Keratinocyte (primary cell): ENCODE measurements at regions not wholly inside any gene's neighbourhood (a gene's known extent, or its start where the extent isn't known, plus 50 kb on each side); places are given as distances from the start of the nearest gene placed in this dataset.

Source experiments
- DNase-seq: peaks from one replicate; pipeline ENCODE4 v3.0.0-alpha.2; 2011; ENCODE audit warnings: low read depth, missing footprints, low spot score
- FAIRE-seq: peaks from 2 replicates; lab custom pipeline; 2011; peaks lifted over from hg19 to GRCh38; lab: Jason Lieb, UNC
- H2AFZ ChIP-seq: 2 replicates; pipeline ENCODE4 v1.6.0; 2012; ENCODE audit warnings: low read length, control low read depth, inconsistent platforms; ENCODE audit not compliant: control insufficient read depth
- H3K27ac ChIP-seq: 2 replicates; pipeline ENCODE4 v1.5.1; 2011; ENCODE audit warnings: low read length; ENCODE audit not compliant: control insufficient read depth, insufficient read depth
- H3K27me3 ChIP-seq: 3 replicates; pipeline ENCODE4 v1.6.0; 2011; ENCODE audit warnings: low read length; ENCODE audit not compliant: control insufficient read depth, insufficient read depth; ENCODE audit errors: extremely low read depth
- H3K36me3 ChIP-seq, 2 experiments: 2 replicates in 1 of 2; 3 replicates in 1 of 2; pipeline ENCODE4 v1.5.1; 2011; ENCODE audit warnings: low read length in 2 of 2, mild to moderate bottlenecking in 1 of 2; ENCODE audit not compliant: control insufficient read depth in 2 of 2, insufficient read depth in 2 of 2; ENCODE audit errors: extremely low read depth in 1 of 2
- H3K4me1 ChIP-seq: 3 replicates; pipeline ENCODE4 v1.5.1; 2011; ENCODE audit warnings: low read length; ENCODE audit not compliant: control insufficient read depth, insufficient read depth; ENCODE audit errors: extremely low read depth
- H3K4me2 ChIP-seq: 3 replicates; pipeline ENCODE4 v1.6.0; 2011; ENCODE audit warnings: low read depth, low read length; ENCODE audit not compliant: control insufficient read depth, insufficient read depth; ENCODE audit errors: extremely low read depth
- H3K4me3 ChIP-seq, 3 experiments: fragments of 200-600 bp in 1 of 3; sonication (generic) in 1 of 3; 2 replicates in 2 of 3; 3 replicates in 1 of 3; pipeline ENCODE4 v1.5.1; 2011 to 2016; ENCODE audit warnings: low read length in 3 of 3, mild to moderate bottlenecking in 3 of 3, control low read depth in 2 of 3, inconsistent platforms in 1 of 3, low read depth in 1 of 3, mixed read lengths in 1 of 3, mixed run types in 1 of 3, moderate library complexity in 1 of 3; ENCODE audit not compliant: control insufficient read depth in 2 of 3, insufficient read depth in 2 of 3; ENCODE audit errors: extremely low read depth in 1 of 3
- H3K79me2 ChIP-seq: 2 replicates; pipeline ENCODE4 v1.6.0; 2012; ENCODE audit warnings: low read length; ENCODE audit not compliant: control insufficient read depth, insufficient read depth
- H3K9ac ChIP-seq: 3 replicates; pipeline ENCODE4 v1.6.0; 2011; ENCODE audit warnings: low read length; ENCODE audit not compliant: control insufficient read depth, insufficient read depth; ENCODE audit errors: extremely low read depth
- H3K9me1 ChIP-seq: 3 replicates; pipeline ENCODE4 v1.6.0; 2011; ENCODE audit warnings: low read length; ENCODE audit not compliant: control insufficient read depth, insufficient read depth; ENCODE audit errors: extremely low read depth
- H3K9me3 ChIP-seq: 2 replicates; pipeline ENCODE4 v1.5.1; 2012; ENCODE audit warnings: low read depth, low read length; ENCODE audit not compliant: control insufficient read depth
- H4K20me1 ChIP-seq: 3 replicates; pipeline ENCODE4 v1.6.0; 2011; ENCODE audit warnings: low read length; ENCODE audit not compliant: control insufficient read depth, insufficient read depth; ENCODE audit errors: extremely low read depth
- EZH2 ChIP-seq: IDR thresholded peaks from one replicate; pipeline ENCODE4 v1.6.1; 2012; ENCODE audit warnings: inconsistent platforms, mild to moderate bottlenecking, low read length, moderate library complexity
- dilution Hi-C: fragments of 300-500 bp; cut with MboI; formaldehyde crosslinking; loops from one replicate; pipeline ENCODE4 v1.7.0; 2020; ENCODE audit warnings: low sequenced_read_pairs; ENCODE audit not compliant: extremely low pct_ligation_motif_present
- TF ChIP-seq, protein P1 (sequence below), 3 experiments: IDR thresholded peaks in 1 of 3; conservative IDR thresholded peaks in 1 of 3; optimal IDR thresholded peaks in 1 of 3; 2 replicates in 2 of 3; 3 replicates in 1 of 3; pipeline versions ENCODE3 to v1.5.1; 2011; ENCODE audit warnings: low read length in 3 of 3, mild to moderate bottlenecking in 3 of 3, moderate library complexity in 2 of 3, control low read depth in 1 of 3, inconsistent platforms in 1 of 3; ENCODE audit not compliant: insufficient read depth in 2 of 3; ENCODE audit errors: extremely low read depth in 1 of 3

DNA sequence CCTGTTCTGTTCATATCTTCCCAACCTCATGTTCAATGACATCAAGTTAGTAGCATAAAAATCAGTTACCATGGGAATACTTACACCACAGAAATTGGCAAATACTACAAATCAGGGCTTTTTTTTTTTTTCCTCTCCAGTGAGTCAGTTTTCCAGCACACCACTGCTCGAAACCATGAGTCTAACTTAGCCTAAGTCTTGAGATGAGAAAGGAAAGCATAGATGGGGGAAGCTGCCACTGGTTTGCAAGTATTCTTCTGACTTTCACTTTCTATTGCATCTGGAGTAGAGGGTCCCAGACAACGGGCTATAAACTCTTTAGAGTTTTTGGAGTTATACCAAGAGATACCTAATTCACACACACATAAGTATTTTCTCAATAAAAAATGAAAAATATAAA lies 416.1 kb upstream of the LMCD1 start:
- no peaks in the 10 kb centered on the region for H3K36me3 ChIP-seq
- no peaks in the 10 kb centered on the region for H4K20me1 ChIP-seq
- no peak overlapping the region for H2AFZ ChIP-seq
- H3K4me3 ChIP-seq: no peak overlapping the region
- no peak for TF ChIP-seq EZH2
- TF ChIP-seq, protein P1, sequence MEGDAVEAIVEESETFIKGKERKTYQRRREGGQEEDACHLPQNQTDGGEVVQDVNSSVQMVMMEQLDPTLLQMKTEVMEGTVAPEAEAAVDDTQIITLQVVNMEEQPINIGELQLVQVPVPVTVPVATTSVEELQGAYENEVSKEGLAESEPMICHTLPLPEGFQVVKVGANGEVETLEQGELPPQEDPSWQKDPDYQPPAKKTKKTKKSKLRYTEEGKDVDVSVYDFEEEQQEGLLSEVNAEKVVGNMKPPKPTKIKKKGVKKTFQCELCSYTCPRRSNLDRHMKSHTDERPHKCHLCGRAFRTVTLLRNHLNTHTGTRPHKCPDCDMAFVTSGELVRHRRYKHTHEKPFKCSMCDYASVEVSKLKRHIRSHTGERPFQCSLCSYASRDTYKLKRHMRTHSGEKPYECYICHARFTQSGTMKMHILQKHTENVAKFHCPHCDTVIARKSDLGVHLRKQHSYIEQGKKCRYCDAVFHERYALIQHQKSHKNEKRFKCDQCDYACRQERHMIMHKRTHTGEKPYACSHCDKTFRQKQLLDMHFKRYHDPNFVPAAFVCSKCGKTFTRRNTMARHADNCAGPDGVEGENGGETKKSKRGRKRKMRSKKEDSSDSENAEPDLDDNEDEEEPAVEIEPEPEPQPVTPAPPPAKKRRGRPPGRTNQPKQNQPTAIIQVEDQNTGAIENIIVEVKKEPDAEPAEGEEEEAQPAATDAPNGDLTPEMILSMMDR (optimal IDR thresholded peaks at IDR 0.05 in 1 of 3, IDR thresholded peaks at IDR 0.05 in 1 of 3, conservative IDR thresholded peaks at IDR 0.05 in 1 of 3; ENCODE audit: extremely low read depth in 1 of 3, insufficient read depth in 2 of 3, low read length in 3 of 3): no peak
- H3K79me2 ChIP-seq: no peaks in the 10 kb centered on the region
- no peak overlapping the region for H3K4me2 ChIP-seq
- H3K4me1 ChIP-seq: no peaks in the 10 kb centered on the region
- no peaks in the 10 kb centered on the region for H3K9me1 ChIP-seq
- FAIRE-seq (no peak), DNase-seq (no peak)
- dilution Hi-C loops: no loop called here
- no peak overlapping the region for H3K27ac ChIP-seq
- H3K9ac ChIP-seq: no peak overlapping the region
- no peaks in the 10 kb centered on the region for H3K27me3 ChIP-seq
- H3K9me3 ChIP-seq: no peaks in the 10 kb centered on the region

- Histone ChIP-seq H3K27ac (no peak overlapping the region), H4K20me1 (no peaks in the 10 kb centered on the region), H3K9me1 (no peaks in the 10 kb centered on the region), H3K9ac (no peak overlapping the region), H3K27me3 (no peaks in the 10 kb centered on the region), H2AFZ (no peak overlapping the region), H3K4me3 (no peak overlapping the region), H3K4me2 (no peak overlapping the region), H3K79me2 (no peaks in the 10 kb centered on the region), H3K4me1 (no peaks in the 10 kb centered on the region), H3K36me3 (no peaks in the 10 kb centered on the region), H3K9me3 (no peaks in the 10 kb centered on the region)
- FAIRE-seq (no peak), DNase-seq (no peak)
- TF ChIP-seq, protein P1 (optimal IDR thresholded peaks at IDR 0.05 in 1 of 3, IDR thresholded peaks at IDR 0.05 in 1 of 3, conservative IDR thresholded peaks at IDR 0.05 in 1 of 3; ENCODE audit: extremely low read depth in 1 of 3, insufficient read depth in 2 of 3, low read length in 3 of 3): no peak
- no peak for TF ChIP-seq EZH2
- dilution Hi-C loops: no loop called here
These were observed 413.7 kb upstream of the LMCD1 start for GRCh38 chr3:8087951-8088350.
